ENCODE measurements at regions not wholly inside any gene's neighbourhood (a gene's known extent, or its start where the extent isn't known, plus 50 kb on each side); places are given as distances from the start of the nearest gene placed in this dataset.

GRCh38 chr1:47571952-47572351, 134.1 kb downstream of the FOXD2 start:
- TF ChIP-seq, protein P1, sequence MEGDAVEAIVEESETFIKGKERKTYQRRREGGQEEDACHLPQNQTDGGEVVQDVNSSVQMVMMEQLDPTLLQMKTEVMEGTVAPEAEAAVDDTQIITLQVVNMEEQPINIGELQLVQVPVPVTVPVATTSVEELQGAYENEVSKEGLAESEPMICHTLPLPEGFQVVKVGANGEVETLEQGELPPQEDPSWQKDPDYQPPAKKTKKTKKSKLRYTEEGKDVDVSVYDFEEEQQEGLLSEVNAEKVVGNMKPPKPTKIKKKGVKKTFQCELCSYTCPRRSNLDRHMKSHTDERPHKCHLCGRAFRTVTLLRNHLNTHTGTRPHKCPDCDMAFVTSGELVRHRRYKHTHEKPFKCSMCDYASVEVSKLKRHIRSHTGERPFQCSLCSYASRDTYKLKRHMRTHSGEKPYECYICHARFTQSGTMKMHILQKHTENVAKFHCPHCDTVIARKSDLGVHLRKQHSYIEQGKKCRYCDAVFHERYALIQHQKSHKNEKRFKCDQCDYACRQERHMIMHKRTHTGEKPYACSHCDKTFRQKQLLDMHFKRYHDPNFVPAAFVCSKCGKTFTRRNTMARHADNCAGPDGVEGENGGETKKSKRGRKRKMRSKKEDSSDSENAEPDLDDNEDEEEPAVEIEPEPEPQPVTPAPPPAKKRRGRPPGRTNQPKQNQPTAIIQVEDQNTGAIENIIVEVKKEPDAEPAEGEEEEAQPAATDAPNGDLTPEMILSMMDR (IDR thresholded peaks at IDR 0.05; ENCODE audit: extremely low read depth, insufficient read depth, missing control alignments), result no peak
- in situ Hi-C loops (cut with MboI; ENCODE audit: low pct_unique_long_range_greater_than_20kb, low sequenced_read_pairs, unreplicated experiment), result no loop called here
- DNase-seq (ENCODE audit: low spot score), result no peak

DNA sequence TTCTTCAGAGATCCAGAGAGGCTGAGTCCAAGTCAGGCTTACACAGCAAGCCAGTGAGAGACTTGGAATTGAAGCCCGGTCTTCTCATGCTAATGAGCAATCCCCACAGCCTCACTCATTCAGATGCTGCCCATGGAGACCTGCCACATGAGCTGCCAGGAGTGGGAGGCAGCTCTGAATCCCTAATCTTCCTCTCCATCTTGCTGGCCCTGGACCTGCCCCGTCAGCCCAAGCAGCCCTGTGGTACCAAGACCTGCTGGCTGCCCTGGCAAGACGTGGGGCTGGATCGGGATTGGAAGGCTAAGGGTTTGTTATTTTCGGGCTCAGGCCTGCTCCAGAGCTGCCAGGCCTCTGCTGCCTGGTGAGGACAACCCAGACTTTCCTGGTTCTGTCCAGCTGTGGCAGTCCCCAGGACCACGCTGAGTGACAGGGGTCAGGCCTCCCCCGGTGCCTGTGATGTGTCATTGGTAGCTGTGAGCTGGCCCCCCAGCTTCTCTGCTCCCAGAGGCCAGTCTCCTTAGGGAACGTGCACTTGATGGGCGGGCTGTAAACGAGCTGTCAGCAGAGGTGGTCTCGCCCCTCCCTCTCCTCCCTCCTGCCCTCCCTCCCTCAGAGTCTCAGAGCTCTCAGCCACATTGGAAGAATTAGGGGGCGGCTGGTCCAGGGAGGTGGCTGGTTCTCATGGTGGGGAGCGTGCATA, 135.0 kb downstream of the FOXD2 start:
- DNase-seq (ENCODE audit: low spot score), result no peak
- in situ Hi-C loops (cut with MboI; ENCODE audit: low pct_unique_long_range_greater_than_20kb, low sequenced_read_pairs, unreplicated experiment), result no loop called here
- TF ChIP-seq, protein P1 (IDR thresholded peaks at IDR 0.05; ENCODE audit: extremely low read depth, insufficient read depth, missing control alignments), result no peak

GRCh38 chr1:47574451-47575165, 136.8 kb downstream of the FOXD2 start:
- no peak for DNase-seq (ENCODE audit: low spot score)
- in situ Hi-C loops (cut with MboI; ENCODE audit: low pct_unique_long_range_greater_than_20kb, low sequenced_read_pairs, unreplicated experiment), result no loop called here
- TF ChIP-seq, protein P1 (IDR thresholded peaks at IDR 0.05; ENCODE audit: extremely low read depth, insufficient read depth, missing control alignments), result no peak

DNA sequence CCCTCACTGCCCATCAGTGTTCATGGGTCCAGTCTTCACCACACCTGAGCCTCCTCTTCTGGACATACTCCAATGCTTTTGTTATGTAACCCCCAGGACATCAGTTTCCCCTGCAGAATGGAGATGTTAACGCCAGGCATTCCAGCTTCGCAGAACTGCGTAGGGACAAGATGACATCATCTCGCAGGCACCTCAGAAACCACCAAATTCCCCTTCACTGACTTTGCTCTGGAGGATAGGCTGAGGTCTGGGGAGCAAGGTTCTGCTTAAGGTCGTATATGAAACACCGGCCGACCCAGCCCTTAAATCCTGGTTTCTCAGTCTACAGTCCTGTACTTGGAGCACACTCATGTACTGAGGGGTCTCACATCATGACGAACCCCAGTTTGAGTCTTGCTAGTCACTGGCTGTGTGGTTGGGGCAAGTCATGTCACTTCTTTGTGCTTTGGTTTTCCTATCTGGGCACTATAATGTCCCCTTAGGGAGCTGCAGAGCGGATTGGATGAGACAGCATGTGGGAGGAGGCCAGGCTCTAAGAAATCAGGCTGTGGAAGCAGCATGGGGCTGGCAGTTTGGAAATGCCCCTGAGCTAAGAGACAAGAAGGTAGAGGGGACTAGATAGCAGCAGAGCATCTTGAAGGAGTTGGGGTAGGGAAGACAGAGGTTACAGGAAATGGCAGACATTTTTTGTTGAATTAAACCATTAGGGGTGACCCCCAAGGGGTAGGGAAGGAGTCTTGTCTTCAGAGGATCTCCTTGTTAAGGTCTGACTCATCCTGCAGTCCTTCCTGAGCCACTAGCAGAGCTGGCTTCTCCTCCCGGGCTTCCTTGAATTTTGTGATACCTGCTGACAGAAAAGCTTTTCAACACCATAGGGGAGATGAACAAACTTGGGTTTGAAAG, 138.3 kb downstream of the FOXD2 start:
- no peak for DNase-seq (ENCODE audit: low spot score)

GRCh38 chr1:47576758-47577115, 138.9 kb downstream of the FOXD2 start:
- no peak for DNase-seq (ENCODE audit: low spot score)
- in situ Hi-C loops (cut with MboI; ENCODE audit: low pct_unique_long_range_greater_than_20kb, low sequenced_read_pairs, unreplicated experiment), result no loop called here
- TF ChIP-seq, protein P1 (IDR thresholded peaks at IDR 0.05; ENCODE audit: extremely low read depth, insufficient read depth, missing control alignments), result no peak

More for the DNA sequence above, 138.3 kb downstream of the FOXD2 start:
- TF ChIP-seq, protein P1 (IDR thresholded peaks at IDR 0.05; ENCODE audit: extremely low read depth, insufficient read depth, missing control alignments), result no peak
- in situ Hi-C loops (cut with MboI; ENCODE audit: low pct_unique_long_range_greater_than_20kb, low sequenced_read_pairs, unreplicated experiment), result no loop called here

DNA sequence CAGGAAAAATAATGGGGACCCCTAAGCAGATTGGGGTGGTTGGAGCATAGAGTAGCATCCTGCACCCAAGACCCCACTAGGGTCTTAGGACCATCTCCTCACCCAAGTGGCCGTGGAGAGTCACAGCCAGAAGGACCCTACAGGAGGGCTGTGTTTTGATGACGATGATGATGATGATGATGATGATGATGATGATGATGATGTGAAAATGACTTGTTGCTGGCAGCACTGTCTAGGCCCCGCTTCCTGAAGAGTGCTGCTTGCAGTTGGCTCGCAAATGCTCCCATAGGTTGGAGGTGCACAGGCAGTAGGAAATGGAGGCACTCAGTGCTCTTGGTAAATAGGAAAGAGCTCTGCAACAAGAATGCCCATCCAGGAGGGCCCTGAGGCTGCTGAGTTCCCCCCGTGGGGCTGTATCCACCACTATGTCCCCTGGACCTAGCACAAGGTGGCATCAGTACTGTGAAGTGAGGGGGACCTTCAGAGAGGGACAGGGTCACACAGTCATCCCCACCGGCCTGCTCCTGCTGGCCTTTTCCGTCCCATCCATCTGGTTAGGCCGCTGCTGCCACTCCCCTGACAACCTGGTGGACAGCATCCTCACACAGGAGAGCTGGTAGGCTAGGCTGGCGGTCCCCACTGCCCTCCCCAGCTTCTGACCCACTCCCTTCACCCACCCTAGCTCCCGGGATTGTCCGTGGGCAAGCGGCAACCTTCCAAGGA, 139.6 kb downstream of the FOXD2 start:
- TF ChIP-seq, protein P1 (IDR thresholded peaks at IDR 0.05; ENCODE audit: extremely low read depth, insufficient read depth, missing control alignments), result no peak
- in situ Hi-C loops (cut with MboI; ENCODE audit: low pct_unique_long_range_greater_than_20kb, low sequenced_read_pairs, unreplicated experiment), result no loop called here
- DNase-seq (ENCODE audit: low spot score), result no peak
